ENCODE measurements at regions not wholly inside any gene's neighbourhood (a gene's known extent, or its start where the extent isn't known, plus 50 kb on each side); places are given as distances from the start of the nearest gene placed in this dataset.

- Mint-ChIP-seq H3K27me3 (no peaks in the 10 kb centered on the region), H3K27ac (no peak overlapping the region), H3K4me1 (no peaks in the 10 kb centered on the region), H3K4me3 (no peak overlapping the region), H3K9me3 (ENCODE audit: low read depth) (peaks cover 3% of the 10 kb centered on the region), H3K36me3 (no peaks in the 10 kb centered on the region)
- DNase-seq (no peak), ATAC-seq (no peak)
- CTCF ChIA-PET = no interaction called here
Observed at GRCh38 chr2:6233993-6234392, 541.8 kb downstream of the SOX11 start.

- no peak for DNase-seq
- no peak for ATAC-seq
- Mint-ChIP-seq H3K9me3 (ENCODE audit: low read depth) (peaks cover 6% of the 10 kb centered on the region), H3K27ac (no peak overlapping the region), H3K27me3 (no peaks in the 10 kb centered on the region), H3K4me1 (no peaks in the 10 kb centered on the region), H3K36me3 (no peaks in the 10 kb centered on the region), H3K4me3 (no peak overlapping the region)
- CTCF ChIA-PET = no interaction called here
Observed at GRCh38 chr2:6234702-6235101, 542.5 kb downstream of the SOX11 start.

- Mint-ChIP-seq H3K27ac (no peak overlapping the region), H3K4me3 (no peak overlapping the region), H3K4me1 (no peaks in the 10 kb centered on the region), H3K9me3 (ENCODE audit: low read depth) (peaks cover 11% of the 10 kb centered on the region), H3K36me3 (no peaks in the 10 kb centered on the region), H3K27me3 (no peaks in the 10 kb centered on the region)
- ATAC-seq (no peak), DNase-seq (no peak)
- CTCF ChIA-PET = no interaction called here
Observed at GRCh38 chr2:6236317-6236716, 544.1 kb downstream of the SOX11 start.

GRCh38 chr2:6237039-6237660 is 545.0 kb downstream of the SOX11 start:
- Mint-ChIP-seq H3K27me3 (no peaks in the 10 kb centered on the region), H3K27ac (no peak overlapping the region), H3K9me3 (ENCODE audit: low read depth) (peaks cover 12% of the 10 kb centered on the region), H3K4me3 (no peak overlapping the region), H3K4me1 (no peaks in the 10 kb centered on the region), H3K36me3 (no peaks in the 10 kb centered on the region)
- ATAC-seq (no peak), DNase-seq (no peak)
- CTCF ChIA-PET = no interaction called here

GRCh38 chr2:6249557-6249956 is 557.4 kb downstream of the SOX11 start:
- Mint-ChIP-seq H3K4me1 (no peaks in the 10 kb centered on the region), H3K27ac (no peak overlapping the region), H3K36me3 (no peaks in the 10 kb centered on the region), H3K4me3 (no peak overlapping the region), H3K27me3 (no peaks in the 10 kb centered on the region), H3K9me3 (ENCODE audit: low read depth) (no peaks in the 10 kb centered on the region)
- DNase-seq (no peak), ATAC-seq (no peak)
- CTCF ChIA-PET = no interaction called here

- H3K9me3 Mint-ChIP-seq (ENCODE audit: low read depth) = no peaks in the 10 kb centered on the region
- H3K4me3 Mint-ChIP-seq = no peak overlapping the region
- no peaks in the 10 kb centered on the region for H3K27me3 Mint-ChIP-seq
- no peaks in the 10 kb centered on the region for H3K36me3 Mint-ChIP-seq
- no peaks in the 10 kb centered on the region for H3K4me1 Mint-ChIP-seq
- CTCF ChIA-PET = no interaction called here
- no peak for DNase-seq
- no peak for ATAC-seq
- no peak overlapping the region for H3K27ac Mint-ChIP-seq
Observed at GRCh38 chr2:6254441-6254840, 562.3 kb downstream of the SOX11 start.

- Mint-ChIP-seq H3K4me3 (no peak overlapping the region), H3K9me3 (ENCODE audit: low read depth) (peaks cover 7% of the 10 kb centered on the region), H3K4me1 (no peaks in the 10 kb centered on the region), H3K27me3 (no peaks in the 10 kb centered on the region), H3K36me3 (no peaks in the 10 kb centered on the region), H3K27ac (no peak overlapping the region)
- CTCF ChIA-PET = no interaction called here
- ATAC-seq (no peak), DNase-seq (no peak)
Observed at GRCh38 chr2:6264198-6264597, 572.0 kb downstream of the SOX11 start.

GRCh38 chr2:6281524-6281923 is 584.2 kb downstream of the CMPK2 start:
- Mint-ChIP-seq H3K4me1 (no peaks in the 10 kb centered on the region), H3K9me3 (ENCODE audit: low read depth) (peaks cover 9% of the 10 kb centered on the region), H3K4me3 (no peak overlapping the region), H3K27me3 (no peaks in the 10 kb centered on the region), H3K36me3 (no peaks in the 10 kb centered on the region), H3K27ac (no peak overlapping the region)
- ATAC-seq = no peak
- CTCF ChIA-PET = no interaction called here
- DNase-seq = no peak

- Mint-ChIP-seq H3K27ac (no peak overlapping the region), H3K4me3 (no peak overlapping the region), H3K36me3 (no peaks in the 10 kb centered on the region), H3K9me3 (ENCODE audit: low read depth) (peaks cover 3% of the 10 kb centered on the region), H3K27me3 (no peaks in the 10 kb centered on the region), H3K4me1 (no peaks in the 10 kb centered on the region)
- DNase-seq (no peak), ATAC-seq (no peak)
- CTCF ChIA-PET = no interaction called here
Observed at GRCh38 chr2:6283259-6283658, 582.4 kb downstream of the CMPK2 start.

- no peak overlapping the region for H3K4me3 Mint-ChIP-seq
- no peaks in the 10 kb centered on the region for H3K27me3 Mint-ChIP-seq
- CTCF ChIA-PET = no interaction called here
- no peaks in the 10 kb centered on the region for H3K4me1 Mint-ChIP-seq
- ATAC-seq = no peak
- H3K36me3 Mint-ChIP-seq = no peaks in the 10 kb centered on the region
- DNase-seq = no peak
- H3K27ac Mint-ChIP-seq = no peak overlapping the region
- peaks cover 3% of the 10 kb centered on the region for H3K9me3 Mint-ChIP-seq (ENCODE audit: low read depth)
Observed at GRCh38 chr2:6287406-6287805, 578.3 kb downstream of the CMPK2 start.

GRCh38 chr2:6288791-6289190 is 576.9 kb downstream of the CMPK2 start:
- Mint-ChIP-seq H3K27me3 (no peaks in the 10 kb centered on the region), H3K4me1 (no peaks in the 10 kb centered on the region), H3K36me3 (no peaks in the 10 kb centered on the region), H3K4me3 (no peak overlapping the region), H3K27ac (no peak overlapping the region), H3K9me3 (ENCODE audit: low read depth) (no peaks in the 10 kb centered on the region)
- no peak for DNase-seq
- CTCF ChIA-PET = no interaction called here
- no peak for ATAC-seq

- CTCF ChIA-PET = no interaction called here
- H3K36me3 Mint-ChIP-seq = no peaks in the 10 kb centered on the region
- no peaks in the 10 kb centered on the region for H3K27me3 Mint-ChIP-seq
- H3K4me1 Mint-ChIP-seq = no peaks in the 10 kb centered on the region
- no peaks in the 10 kb centered on the region for H3K9me3 Mint-ChIP-seq (ENCODE audit: low read depth)
- ATAC-seq (no peak), DNase-seq (no peak)
- H3K27ac Mint-ChIP-seq = no peak overlapping the region
- no peak overlapping the region for H3K4me3 Mint-ChIP-seq
Observed at GRCh38 chr2:6290217-6291015, 575.3 kb downstream of the CMPK2 start.

GRCh38 chr2:6294791-6295190 is 570.9 kb downstream of the CMPK2 start:
- Mint-ChIP-seq H3K9me3 (ENCODE audit: low read depth) (no peaks in the 10 kb centered on the region), H3K27me3 (no peaks in the 10 kb centered on the region), H3K27ac (no peak overlapping the region), H3K4me1 (no peaks in the 10 kb centered on the region), H3K36me3 (no peaks in the 10 kb centered on the region), H3K4me3 (no peak overlapping the region)
- DNase-seq (no peak), ATAC-seq (no peak)
- CTCF ChIA-PET = no interaction called here

GRCh38 chr2:6297238-6297637 is 568.5 kb downstream of the CMPK2 start:
- Mint-ChIP-seq H3K27ac (no peak overlapping the region), H3K9me3 (ENCODE audit: low read depth) (peaks cover under 1% of the 10 kb centered on the region), H3K4me1 (no peaks in the 10 kb centered on the region), H3K4me3 (no peak overlapping the region), H3K36me3 (no peaks in the 10 kb centered on the region), H3K27me3 (no peaks in the 10 kb centered on the region)
- ATAC-seq (no peak), DNase-seq (no peak)
- CTCF ChIA-PET = no interaction called here

All from activated CD8-positive, alpha-beta memory T cell treated with anti-CD3 and anti-CD28 coated beads, Interleukin-2, amount 10 ng/mL, durations not matched to agents 7 days and 5 days (primary cell).